ENCODE measurements at regions not wholly inside any gene's neighbourhood (a gene's known extent, or its start where the extent isn't known, plus 50 kb on each side); places are given as distances from the start of the nearest gene placed in this dataset.
"Not testable (repeated sequence)": the region's sequence is repeated elsewhere in the genome, so short reads cannot be mapped to it uniquely, and the experiment has no call there.

DNA sequence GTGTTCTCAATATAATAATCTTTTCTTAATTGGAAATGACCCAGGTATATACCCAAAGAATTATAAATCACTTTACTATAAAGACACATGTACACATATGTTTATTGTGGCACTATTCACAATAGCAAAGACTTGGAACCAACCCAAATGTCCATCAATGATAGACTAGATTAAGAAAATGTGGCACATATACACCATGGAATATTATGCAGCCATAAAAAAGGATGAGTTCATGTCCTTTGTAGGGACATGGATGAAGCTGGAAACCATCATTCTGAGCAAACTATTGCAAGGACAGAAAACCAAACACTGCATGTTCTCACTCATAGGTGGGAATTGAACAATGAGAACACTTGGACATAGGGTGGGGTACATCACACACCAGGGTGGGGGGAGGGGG lies 56.8 kb downstream of the SCGB2B2 start:
- H3K4me3 ChIP-seq (ENCODE audit: low read depth, low read length); in situ Hi-C loops (cut with HindIII; ENCODE audit: low sequenced_read_pairs); DNase-seq (ENCODE audit: low read depth): not testable (repeated sequence)

GRCh38 chr19:34618410-34618809 lies 58.5 kb downstream of the SCGB2B2 start:
- TF ChIP-seq CTCF (IDR thresholded peaks at IDR 0.05; ENCODE audit: low read depth, low read length, missing control alignments): no peak
- in situ Hi-C loops (cut with HindIII; ENCODE audit: low sequenced_read_pairs): no loop called here
- DNase-seq (ENCODE audit: low read depth): no peak
- no peak overlapping the region for H3K4me3 ChIP-seq (ENCODE audit: low read depth, low read length)

- in situ Hi-C loops (cut with HindIII; ENCODE audit: low sequenced_read_pairs); DNase-seq (ENCODE audit: low read depth); H3K4me3 ChIP-seq (ENCODE audit: low read depth, low read length): not testable (repeated sequence)
These were observed 59.0 kb downstream of the SCGB2B2 start for GRCh38 chr19:34617996-34618395.

- in situ Hi-C loops (cut with HindIII; ENCODE audit: low sequenced_read_pairs): no loop called here
- DNase-seq (ENCODE audit: low read depth): no peak
- H3K4me3 ChIP-seq (ENCODE audit: low read depth, low read length): no peak overlapping the region
- TF ChIP-seq CTCF (IDR thresholded peaks at IDR 0.05; ENCODE audit: low read depth, low read length, missing control alignments): no peak
These were observed 74.0 kb downstream of the SCGB2B2 start for GRCh38 chr19:34603003-34603402.

- TF ChIP-seq CTCF (IDR thresholded peaks at IDR 0.05; ENCODE audit: low read depth, low read length, missing control alignments): no peak
- in situ Hi-C loops (cut with HindIII; ENCODE audit: low sequenced_read_pairs): no loop called here
- no peak for DNase-seq (ENCODE audit: low read depth)
- H3K4me3 ChIP-seq (ENCODE audit: low read depth, low read length): no peak overlapping the region
These were observed 75.9 kb downstream of the SCGB2B2 start for GRCh38 chr19:34601071-34601470.

GRCh38 chr19:34600366-34600765 lies 76.6 kb downstream of the SCGB2B2 start:
- in situ Hi-C loops (cut with HindIII; ENCODE audit: low sequenced_read_pairs): no loop called here
- H3K4me3 ChIP-seq (ENCODE audit: low read depth, low read length): no peak overlapping the region
- TF ChIP-seq CTCF (IDR thresholded peaks at IDR 0.05; ENCODE audit: low read depth, low read length, missing control alignments): no peak
- no peak for DNase-seq (ENCODE audit: low read depth)

DNA sequence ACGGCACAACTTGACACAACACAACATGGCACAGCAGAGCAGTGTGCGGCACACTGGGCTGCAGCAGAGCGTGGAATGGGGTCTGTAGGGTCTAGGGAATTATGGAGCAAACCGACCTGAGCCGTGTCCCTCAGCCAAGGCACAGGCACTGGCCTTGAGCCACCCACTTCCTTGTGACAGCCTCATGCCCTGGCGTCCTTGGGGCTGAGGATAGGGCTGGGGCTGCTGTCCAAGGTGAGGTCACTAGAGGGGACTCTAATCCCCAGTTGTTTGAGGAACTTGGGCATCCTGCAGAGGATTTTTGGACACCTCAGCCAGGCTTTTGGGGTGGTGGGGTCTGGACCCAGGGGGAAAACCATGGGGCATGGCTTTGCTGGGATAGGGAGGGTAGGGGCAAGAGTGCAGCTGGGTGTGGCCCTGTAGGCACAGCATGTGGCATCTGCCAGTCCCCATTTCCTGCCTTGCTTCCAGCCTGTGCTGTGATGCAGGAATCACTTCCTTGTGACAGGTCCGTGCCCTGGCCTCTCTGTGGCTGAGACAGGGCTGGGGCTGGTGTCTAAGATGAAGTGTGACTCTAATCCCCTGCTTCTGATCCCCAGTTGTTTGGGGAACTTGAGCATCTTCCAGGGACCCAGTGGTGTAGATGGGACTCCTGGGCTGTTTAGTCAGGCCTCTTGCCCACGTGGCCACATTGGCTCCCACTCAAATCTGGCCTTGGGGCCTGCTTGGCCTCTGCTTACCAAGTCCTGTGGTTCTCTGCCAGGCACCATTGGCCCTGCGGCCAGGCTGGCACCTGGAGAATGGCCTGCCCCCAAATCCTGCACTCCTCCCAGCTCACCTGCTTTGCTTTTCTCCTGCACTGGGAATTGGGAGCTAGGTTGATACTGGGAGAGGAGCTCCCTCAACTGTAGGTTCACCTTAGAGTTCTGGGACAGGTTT lies 78.5 kb downstream of the SCGB2B2 start:
- in situ Hi-C loops (cut with HindIII; ENCODE audit: low sequenced_read_pairs): no loop called here
- DNase-seq (ENCODE audit: low read depth): no peak
- no peak overlapping the region for H3K4me3 ChIP-seq (ENCODE audit: low read depth, low read length)
- no peak for TF ChIP-seq CTCF (IDR thresholded peaks at IDR 0.05; ENCODE audit: low read depth, low read length, missing control alignments)
